HG03175 (cell line): ENCODE measurements at regions not wholly inside any gene's neighbourhood (a gene's known extent, or its start where the extent isn't known, plus 50 kb on each side); places are given as distances from the start of the nearest gene placed in this dataset.
"Not testable (repeated sequence)": the region's sequence is repeated elsewhere in the genome, so short reads cannot be mapped to it uniquely, and the experiment has no call there.

Experiments
- ATAC-seq: cut with Tn5 transposase; IDR thresholded peaks from one replicate; pipeline ENCODE4 v1.9.1; 2021; ENCODE audit warnings: mild to moderate bottlenecking, moderate library complexity; ENCODE audit not compliant: unreplicated experiment

GRCh38 chr7:149714081-149714909 lies 59.1 kb downstream of the ZNF467 start:
- peak; percentile 84 for ATAC-seq

- ATAC-seq, result no peak
These were observed 59.7 kb downstream of the ZNF467 start for GRCh38 chr7:149713731-149714068.

- ATAC-seq, result no peak
These were observed 60.2 kb downstream of the ZNF467 start for GRCh38 chr7:149713061-149713730.

- ATAC-seq, result no peak
These were observed 65.4 kb downstream of the ZNF467 start for GRCh38 chr7:149708026-149708425.

GRCh38 chr7:149707448-149707886 lies 65.9 kb downstream of the ZNF467 start:
- no peak for ATAC-seq

- ATAC-seq, result no peak
These were observed 67.0 kb downstream of the ZNF467 start for GRCh38 chr7:149706398-149706797.

GRCh38 chr7:149704507-149704906 lies 68.9 kb downstream of the ZNF467 start:
- ATAC-seq, result no peak

GRCh38 chr7:149703044-149703650 lies 70.2 kb downstream of the ZNF467 start:
- ATAC-seq, result no peak

- no peak for ATAC-seq
These were observed 71.7 kb downstream of the ZNF467 start for GRCh38 chr7:149701495-149702240.

GRCh38 chr7:149697767-149698166 lies 75.6 kb downstream of the ZNF467 start:
- ATAC-seq, result not testable (repeated sequence)

GRCh38 chr7:149696280-149696679 lies 77.1 kb downstream of the ZNF467 start:
- ATAC-seq, result no peak

- no peak for ATAC-seq
These were observed 80.8 kb downstream of the ZNF467 start for GRCh38 chr7:149692557-149692982.

GRCh38 chr7:149692056-149692455 lies 81.3 kb downstream of the ZNF467 start:
- no peak for ATAC-seq

- no peak for ATAC-seq
These were observed 82.5 kb downstream of the ZNF467 start for GRCh38 chr7:149690688-149691446.

- ATAC-seq, result no peak
These were observed 84.1 kb downstream of the ZNF467 start for GRCh38 chr7:149689291-149689721.

- no peak for ATAC-seq
These were observed 84.6 kb downstream of the ZNF467 start for GRCh38 chr7:149688836-149689235.

GRCh38 chr7:149687820-149688219 lies 85.6 kb downstream of the ZNF467 start:
- ATAC-seq, result not testable (repeated sequence)

- no peak for ATAC-seq
These were observed 86.9 kb downstream of the ZNF467 start for GRCh38 chr7:149686449-149686848.

- no peak for ATAC-seq
These were observed 87.4 kb downstream of the ZNF467 start for GRCh38 chr7:149686011-149686410.

GRCh38 chr7:149685455-149685854 lies 87.9 kb downstream of the ZNF467 start:
- no peak for ATAC-seq
